ENCODE measurements at regions not wholly inside any gene's neighbourhood (a gene's known extent, or its start where the extent isn't known, plus 50 kb on each side); places are given as distances from the start of the nearest gene placed in this dataset.
"Not testable (repeated sequence)": the region's sequence is repeated elsewhere in the genome, so short reads cannot be mapped to it uniquely, and the experiment has no call there.

GRCh38 chr5:99308131-99308530 is 379.3 kb upstream of the CHD1 start:
- no peak for DNase-seq

GRCh38 chr5:99305045-99305580 is 376.3 kb upstream of the CHD1 start:
- no peak for DNase-seq

GRCh38 chr5:99285606-99286005 is 356.8 kb upstream of the CHD1 start:
- no peak for DNase-seq

- no peak for DNase-seq
These were observed 346.3 kb upstream of the CHD1 start for GRCh38 chr5:99275128-99275527.

- no peak for DNase-seq
These were observed 343.8 kb upstream of the CHD1 start for GRCh38 chr5:99272576-99272975.

GRCh38 chr5:99258819-99259218 is 330.0 kb upstream of the CHD1 start:
- no peak for DNase-seq

GRCh38 chr5:99248066-99248465 is 319.3 kb upstream of the CHD1 start:
- DNase-seq: no peak

- no peak for DNase-seq
These were observed 318.5 kb upstream of the CHD1 start for GRCh38 chr5:99247346-99247745.

GRCh38 chr5:99243111-99243510 is 314.3 kb upstream of the CHD1 start:
- DNase-seq: no peak

GRCh38 chr5:99239826-99240360 is 311.1 kb upstream of the CHD1 start:
- DNase-seq: no peak

GRCh38 chr5:99191206-99191745 is 262.5 kb upstream of the CHD1 start:
- DNase-seq: no peak

GRCh38 chr5:99187611-99188010 is 258.8 kb upstream of the CHD1 start:
- no peak for DNase-seq

- DNase-seq: no peak
These were observed 250.4 kb upstream of the CHD1 start for GRCh38 chr5:99179206-99179605.

- no peak for DNase-seq
These were observed 249.0 kb upstream of the CHD1 start for GRCh38 chr5:99177796-99178195.

GRCh38 chr5:99176186-99176585 is 247.4 kb upstream of the CHD1 start:
- DNase-seq: no peak

GRCh38 chr5:99169309-99169708 is 240.5 kb upstream of the CHD1 start:
- DNase-seq: peak; percentile 24

GRCh38 chr5:99161538-99161937 is 232.7 kb upstream of the CHD1 start:
- DNase-seq: not testable (repeated sequence)

GRCh38 chr5:99156688-99157087 is 227.9 kb upstream of the CHD1 start:
- no peak for DNase-seq

- not testable (repeated sequence) for DNase-seq
These were observed 214.5 kb upstream of the CHD1 start for GRCh38 chr5:99143283-99143795.

- no peak for DNase-seq
These were observed 212.8 kb upstream of the CHD1 start for GRCh38 chr5:99141534-99142128.

- no peak for DNase-seq
These were observed 210.1 kb upstream of the CHD1 start for GRCh38 chr5:99138911-99139310.

GRCh38 chr5:99133921-99134320 is 205.1 kb upstream of the CHD1 start:
- DNase-seq: no peak

- DNase-seq: peak; percentile 4
These were observed 201.1 kb upstream of the CHD1 start for GRCh38 chr5:99129768-99130501.
